ENCODE measurements at regions not wholly inside any gene's neighbourhood (a gene's known extent, or its start where the extent isn't known, plus 50 kb on each side); places are given as distances from the start of the nearest gene placed in this dataset.

DNA sequence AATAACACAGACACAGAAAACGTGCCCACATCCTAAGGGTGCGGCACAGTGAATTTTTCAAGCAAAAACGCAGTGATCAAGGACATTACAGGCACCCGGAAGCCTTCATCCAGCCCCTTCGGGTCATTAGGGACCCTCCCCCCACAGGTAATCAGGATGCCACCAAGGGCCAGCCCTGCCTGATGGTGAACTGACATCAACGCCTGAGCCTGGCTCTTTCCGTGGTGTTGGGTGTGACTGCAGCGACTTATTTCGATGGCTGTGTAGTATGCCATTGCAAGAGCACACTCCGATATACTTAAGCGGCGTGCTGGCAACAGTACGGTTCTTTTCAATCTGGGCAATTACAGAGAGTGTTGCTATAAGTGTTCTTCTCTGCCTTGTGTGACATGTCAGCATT is 310.0 kb upstream of the IRX1 start:
- TF ChIP-seq, protein P1, sequence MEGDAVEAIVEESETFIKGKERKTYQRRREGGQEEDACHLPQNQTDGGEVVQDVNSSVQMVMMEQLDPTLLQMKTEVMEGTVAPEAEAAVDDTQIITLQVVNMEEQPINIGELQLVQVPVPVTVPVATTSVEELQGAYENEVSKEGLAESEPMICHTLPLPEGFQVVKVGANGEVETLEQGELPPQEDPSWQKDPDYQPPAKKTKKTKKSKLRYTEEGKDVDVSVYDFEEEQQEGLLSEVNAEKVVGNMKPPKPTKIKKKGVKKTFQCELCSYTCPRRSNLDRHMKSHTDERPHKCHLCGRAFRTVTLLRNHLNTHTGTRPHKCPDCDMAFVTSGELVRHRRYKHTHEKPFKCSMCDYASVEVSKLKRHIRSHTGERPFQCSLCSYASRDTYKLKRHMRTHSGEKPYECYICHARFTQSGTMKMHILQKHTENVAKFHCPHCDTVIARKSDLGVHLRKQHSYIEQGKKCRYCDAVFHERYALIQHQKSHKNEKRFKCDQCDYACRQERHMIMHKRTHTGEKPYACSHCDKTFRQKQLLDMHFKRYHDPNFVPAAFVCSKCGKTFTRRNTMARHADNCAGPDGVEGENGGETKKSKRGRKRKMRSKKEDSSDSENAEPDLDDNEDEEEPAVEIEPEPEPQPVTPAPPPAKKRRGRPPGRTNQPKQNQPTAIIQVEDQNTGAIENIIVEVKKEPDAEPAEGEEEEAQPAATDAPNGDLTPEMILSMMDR (IDR thresholded peaks at IDR 0.05; ENCODE audit: low read depth, low read length), result no peak
- no peak for DNase-seq (ENCODE audit: low read depth, low spot score)
- H3K27ac ChIP-seq (ENCODE audit: low read depth, low read length), result no peak overlapping the region
- peaks cover 73% of the 10 kb centered on the region for H3K9me3 ChIP-seq (ENCODE audit: control insufficient read depth, insufficient read depth, low read length)
- H3K27me3 ChIP-seq (ENCODE audit: control insufficient read depth, insufficient read depth, low read length), result no peaks in the 10 kb centered on the region
- no peak overlapping the region for H3K4me3 ChIP-seq (ENCODE audit: low read depth, low read length)
- CTCF ChIA-PET, result no interaction called here
- POLR2A ChIA-PET, result no interaction called here

DNA sequence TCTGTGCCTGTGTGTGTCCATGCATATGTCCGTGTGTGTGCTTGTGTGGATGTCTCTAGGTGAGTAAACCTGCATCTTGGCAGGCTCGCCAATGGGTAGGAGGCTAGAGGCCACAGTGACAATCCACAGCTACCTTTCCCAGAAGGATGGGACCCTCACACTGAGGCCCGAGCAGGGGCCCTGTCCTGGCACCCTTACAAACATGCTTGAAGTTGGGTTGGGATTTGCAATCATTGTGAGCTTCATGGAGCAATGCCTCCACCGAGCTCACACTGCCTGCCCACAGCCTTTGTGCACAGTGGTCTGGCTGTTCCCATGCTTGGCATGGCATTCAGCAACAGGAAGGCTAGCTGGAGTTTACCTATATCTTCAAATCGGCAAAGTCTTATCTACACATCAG is 311.1 kb upstream of the IRX1 start:
- ChIA-PET POLR2A (no interaction called here), CTCF (no interaction called here)
- TF ChIP-seq, protein P1 (IDR thresholded peaks at IDR 0.05; ENCODE audit: low read depth, low read length), result no peak
- H3K27ac ChIP-seq (ENCODE audit: low read depth, low read length), result no peak overlapping the region
- no peak for DNase-seq (ENCODE audit: low read depth, low spot score)
- H3K9me3 ChIP-seq (ENCODE audit: control insufficient read depth, insufficient read depth, low read length), result peaks cover 76% of the 10 kb centered on the region
- H3K27me3 ChIP-seq (ENCODE audit: control insufficient read depth, insufficient read depth, low read length), result no peaks in the 10 kb centered on the region
- no peak overlapping the region for H3K4me3 ChIP-seq (ENCODE audit: low read depth, low read length)

DNA sequence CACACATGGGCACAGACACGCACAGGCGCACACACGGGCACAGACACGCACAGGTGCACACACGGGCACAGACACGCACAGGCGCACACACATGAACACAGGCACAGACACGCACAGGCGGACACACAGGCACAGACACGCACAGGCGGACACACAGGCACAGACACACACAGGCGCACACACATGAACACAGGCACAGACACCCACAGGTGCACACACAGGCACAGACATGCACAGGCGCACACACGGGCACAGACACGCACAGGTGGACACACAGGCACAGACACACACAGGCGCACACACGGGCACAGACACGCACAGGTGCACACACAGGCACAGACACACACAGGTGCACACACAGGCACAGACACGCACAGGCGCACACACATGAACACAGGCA is 312.8 kb upstream of the IRX1 start:
- Histone ChIP-seq H3K27ac (ENCODE audit: low read depth, low read length) (no peak overlapping the region), H3K9me3 (ENCODE audit: control insufficient read depth, insufficient read depth, low read length) (peaks cover 71% of the 10 kb centered on the region), H3K4me3 (ENCODE audit: low read depth, low read length) (no peak overlapping the region), H3K27me3 (ENCODE audit: control insufficient read depth, insufficient read depth, low read length) (no peaks in the 10 kb centered on the region)
- ChIA-PET CTCF (no interaction called here), POLR2A (no interaction called here)
- DNase-seq (ENCODE audit: low read depth, low spot score), result no peak
- TF ChIP-seq, protein P1 (IDR thresholded peaks at IDR 0.05; ENCODE audit: low read depth, low read length), result no peak

DNA sequence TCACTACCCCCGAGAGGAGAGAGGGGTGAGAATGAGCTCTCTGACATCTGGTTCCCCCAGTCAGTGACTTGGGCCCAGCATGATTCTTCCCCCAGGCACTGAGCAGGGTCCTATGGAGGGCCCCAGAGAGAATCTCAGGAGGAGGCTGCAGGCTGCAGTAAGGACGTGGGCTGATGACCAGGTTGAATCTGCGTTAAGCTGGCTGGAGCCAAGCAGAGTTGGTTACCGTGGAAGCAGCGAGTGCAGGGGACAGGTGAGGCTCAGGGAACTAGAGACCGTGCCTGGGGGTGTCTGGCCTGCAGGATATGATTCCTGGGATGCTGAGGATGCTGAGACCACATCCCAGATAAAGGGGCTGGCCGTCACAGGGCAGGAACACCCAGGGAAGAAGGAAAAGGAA is 314.3 kb upstream of the IRX1 start:
- no peak overlapping the region for H3K27ac ChIP-seq (ENCODE audit: low read depth, low read length)
- H3K4me3 ChIP-seq (ENCODE audit: low read depth, low read length), result no peak overlapping the region
- peaks cover 71% of the 10 kb centered on the region for H3K9me3 ChIP-seq (ENCODE audit: control insufficient read depth, insufficient read depth, low read length)
- ChIA-PET POLR2A (no interaction called here), CTCF (no interaction called here)
- no peak for DNase-seq (ENCODE audit: low read depth, low spot score)
- no peaks in the 10 kb centered on the region for H3K27me3 ChIP-seq (ENCODE audit: control insufficient read depth, insufficient read depth, low read length)
- TF ChIP-seq, protein P1 (IDR thresholded peaks at IDR 0.05; ENCODE audit: low read depth, low read length), result no peak

DNA sequence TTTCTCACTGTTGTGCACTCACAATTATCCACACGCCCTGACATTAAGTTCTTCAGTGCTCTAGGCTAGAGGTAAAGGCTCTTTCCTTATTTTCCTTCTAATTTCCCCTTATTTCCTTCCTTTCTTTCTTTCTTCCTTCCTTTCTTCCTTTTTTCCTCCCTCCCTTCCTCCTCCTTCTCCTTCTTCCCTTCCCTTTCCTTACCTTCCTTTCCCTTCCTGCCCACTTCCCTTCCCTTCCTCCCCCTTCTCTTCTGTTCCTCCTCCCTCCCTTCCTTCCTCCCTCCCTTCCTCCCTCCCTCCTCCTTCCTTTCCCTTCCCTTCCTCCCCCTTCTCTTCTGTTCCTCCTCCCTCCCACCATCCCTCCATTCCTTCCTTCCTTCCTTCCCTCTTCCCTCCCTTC is 317.0 kb upstream of the IRX1 start:
- ChIA-PET POLR2A (no interaction called here), CTCF (no interaction called here)
- TF ChIP-seq, protein P1 (IDR thresholded peaks at IDR 0.05; ENCODE audit: low read depth, low read length), result no peak
- no peak overlapping the region for H3K4me3 ChIP-seq (ENCODE audit: low read depth, low read length)
- no peak overlapping the region for H3K27ac ChIP-seq (ENCODE audit: low read depth, low read length)
- DNase-seq (ENCODE audit: low read depth, low spot score), result no peak
- H3K27me3 ChIP-seq (ENCODE audit: control insufficient read depth, insufficient read depth, low read length), result no peaks in the 10 kb centered on the region
- peaks cover 74% of the 10 kb centered on the region for H3K9me3 ChIP-seq (ENCODE audit: control insufficient read depth, insufficient read depth, low read length)
